Neural progenitor cell (in vitro differentiated cells): ENCODE measurements at regions not wholly inside any gene's neighbourhood (a gene's known extent, or its start where the extent isn't known, plus 50 kb on each side); places are given as distances from the start of the nearest gene placed in this dataset.

ENCODE experiments used
- DNase-seq: peaks from one replicate; pipeline ENCODE4 v3.0.0-alpha.2; 2016; ENCODE audit warnings: low spot score
- H2AFZ ChIP-seq: fragments of 200-600 bp; sonication (generic); replicated peaks from 2 replicates; pipeline ENCODE4 v1.6.1; 2016; ENCODE audit warnings: antibody characterized with exemption
- H3F3A ChIP-seq: fragments of 200-600 bp; sonication (generic); 2 replicates; pipeline ENCODE4 v1.6.1; 2016; ENCODE audit warnings: antibody characterized with exemption, low read depth
- H3K27ac ChIP-seq: fragments of 200-600 bp; sonication (generic); 2 replicates; pipeline ENCODE4 v1.5.1; 2016; ENCODE audit warnings: mild to moderate bottlenecking
- H3K27me3 ChIP-seq: fragments of 200-600 bp; sonication (generic); 2 replicates; pipeline ENCODE4 v1.6.1; 2016; ENCODE audit warnings: mild to moderate bottlenecking, moderate library complexity
- H3K36me3 ChIP-seq: fragments of 200-600 bp; sonication (generic); 2 replicates; pipeline ENCODE4 v1.5.1; 2016
- H3K4me1 ChIP-seq: fragments of 200-600 bp; sonication (generic); 2 replicates; pipeline ENCODE4 v1.6.1; 2016; ENCODE audit warnings: mixed run types
- H3K4me2 ChIP-seq: fragments of 200-600 bp; sonication (generic); 2 replicates; pipeline ENCODE4 v1.6.1; 2016
- H3K4me3 ChIP-seq: fragments of 200-600 bp; sonication (generic); 2 replicates; pipeline ENCODE4 v1.5.1; 2016
- H3K79me2 ChIP-seq: fragments of 200-600 bp; sonication (generic); 2 replicates; pipeline ENCODE4 v1.6.1; 2016; ENCODE audit warnings: low read depth
- H3K9ac ChIP-seq: fragments of 200-600 bp; sonication (generic); 2 replicates; pipeline ENCODE4 v1.6.1; 2016
- H3K9me3 ChIP-seq: fragments of 200-600 bp; sonication (generic); 2 replicates; pipeline ENCODE4 v1.5.1; 2016; ENCODE audit warnings: low read depth
- H4K20me1 ChIP-seq: fragments of 200-600 bp; sonication (generic); 2 replicates; pipeline ENCODE4 v1.6.1; 2016; ENCODE audit warnings: low read depth
- H3K27ac Mint-ChIP-seq: 3 replicates; pipeline ENCODE4 v1.8.0; 2021; ENCODE audit warnings: mixed read lengths
- H3K27me3 Mint-ChIP-seq: 2 replicates; pipeline ENCODE4 v1.8.0; 2022; ENCODE audit warnings: low read depth, mild to moderate bottlenecking, inconsistent platforms, moderate library complexity, mixed read lengths; ENCODE audit not compliant: insufficient read depth
- H3K36me3 Mint-ChIP-seq: 3 replicates; pipeline ENCODE4 v1.8.0; 2021; ENCODE audit warnings: mixed read lengths
- H3K4me1 Mint-ChIP-seq: 3 replicates; pipeline ENCODE4 v1.8.0; 2021; ENCODE audit warnings: mixed read lengths
- H3K4me3 Mint-ChIP-seq: 3 replicates; pipeline ENCODE4 v1.8.0; 2021; ENCODE audit warnings: mild to moderate bottlenecking, moderate library complexity, mixed read lengths
- H3K9me3 Mint-ChIP-seq: 3 replicates; pipeline ENCODE4 v1.8.0; 2020; ENCODE audit warnings: mixed read lengths
- CTCF ChIP-seq: fragments of 200-600 bp; sonication (generic); IDR thresholded peaks from 2 replicates; pipeline ENCODE4 v1.5.1; 2017; ENCODE audit warnings: antibody characterized with exemption, mild to moderate bottlenecking
- EZH2 ChIP-seq: fragments of 200-600 bp; sonication (generic); IDR thresholded peaks from 2 replicates; pipeline ENCODE4 v1.6.1; 2017; ENCODE audit warnings: antibody characterized with exemption, mild to moderate bottlenecking, moderate library complexity
- EZH2phosphoT487 ChIP-seq: fragments of 200-600 bp; sonication (generic); IDR thresholded peaks from 2 replicates; pipeline ENCODE4 v1.6.1; 2017; ENCODE audit warnings: antibody characterized with exemption

- Mint-ChIP-seq H3K27me3 (peaks cover 27% of the 10 kb centered on the region), H3K36me3 (no peaks in the 10 kb centered on the region), H3K4me3 (no peak overlapping the region), H3K4me1 (peaks cover 9% of the 10 kb centered on the region), H3K27ac (no peak overlapping the region), H3K9me3 (no peaks in the 10 kb centered on the region)
- no peak overlapping the region for H3K9ac ChIP-seq
- H3K4me1 ChIP-seq: no peaks in the 10 kb centered on the region
- H3K27ac ChIP-seq: no peak overlapping the region
- H3K79me2 ChIP-seq: no peaks in the 10 kb centered on the region
- no peak for TF ChIP-seq EZH2
- no peak for TF ChIP-seq EZH2phosphoT487
- no peak for TF ChIP-seq CTCF
- H2AFZ ChIP-seq: no peak overlapping the region
- H3F3A ChIP-seq: no peaks in the 10 kb centered on the region
- H3K4me2 ChIP-seq: no peak overlapping the region
- DNase-seq: peak; percentile 89
- H4K20me1 ChIP-seq: peaks cover 38% of the 10 kb centered on the region
- no peaks in the 10 kb centered on the region for H3K9me3 ChIP-seq
- no peaks in the 10 kb centered on the region for H3K36me3 ChIP-seq
- H3K4me3 ChIP-seq: no peak overlapping the region
- H3K27me3 ChIP-seq: no peaks in the 10 kb centered on the region
These were observed 68.8 kb upstream of the IQSEC1 start for GRCh38 chr3:13141991-13142412.

GRCh38 chr3:13141183-13141582 is 68.0 kb upstream of the IQSEC1 start:
- H3K27ac ChIP-seq: no peak overlapping the region
- no peak overlapping the region for H3K4me3 Mint-ChIP-seq
- TF ChIP-seq EZH2phosphoT487 (no peak), CTCF (no peak), EZH2 (no peak)
- no peaks in the 10 kb centered on the region for H3K4me1 ChIP-seq
- H3F3A ChIP-seq: no peaks in the 10 kb centered on the region
- H3K27ac Mint-ChIP-seq: no peak overlapping the region
- no peak overlapping the region for H3K4me2 ChIP-seq
- H3K27me3 Mint-ChIP-seq: peaks cover 28% of the 10 kb centered on the region
- DNase-seq: no peak
- no peak overlapping the region for H2AFZ ChIP-seq
- H3K36me3 ChIP-seq: no peaks in the 10 kb centered on the region
- no peaks in the 10 kb centered on the region for H3K27me3 ChIP-seq
- no peaks in the 10 kb centered on the region for H3K79me2 ChIP-seq
- no peak overlapping the region for H3K9ac ChIP-seq
- no peaks in the 10 kb centered on the region for H3K9me3 Mint-ChIP-seq
- no peaks in the 10 kb centered on the region for H3K9me3 ChIP-seq
- H3K36me3 Mint-ChIP-seq: no peaks in the 10 kb centered on the region
- no peak overlapping the region for H3K4me3 ChIP-seq
- peaks cover 38% of the 10 kb centered on the region for H4K20me1 ChIP-seq
- H3K4me1 Mint-ChIP-seq: peaks cover 13% of the 10 kb centered on the region

GRCh38 chr3:13140596-13140995 is 67.4 kb upstream of the IQSEC1 start:
- Mint-ChIP-seq H3K4me3 (no peak overlapping the region), H3K9me3 (no peaks in the 10 kb centered on the region), H3K27ac (no peak overlapping the region), H3K27me3 (peaks cover 28% of the 10 kb centered on the region), H3K4me1 (peaks cover 17% of the 10 kb centered on the region), H3K36me3 (no peaks in the 10 kb centered on the region)
- Histone ChIP-seq H3K79me2 (no peaks in the 10 kb centered on the region), H3K4me3 (no peak overlapping the region), H3K4me1 (no peaks in the 10 kb centered on the region), H3K4me2 (no peak overlapping the region), H4K20me1 (peaks cover 38% of the 10 kb centered on the region), H3K36me3 (no peaks in the 10 kb centered on the region), H3K9ac (no peak overlapping the region), H3K27me3 (no peaks in the 10 kb centered on the region), H2AFZ (no peak overlapping the region), H3K9me3 (no peaks in the 10 kb centered on the region), H3K27ac (no peak overlapping the region), H3F3A (no peaks in the 10 kb centered on the region)
- DNase-seq: no peak
- no peak for TF ChIP-seq EZH2
- TF ChIP-seq CTCF: no peak
- TF ChIP-seq EZH2phosphoT487: no peak
